HFFc6 (cell line): ENCODE measurements at regions not wholly inside any gene's neighbourhood (a gene's known extent, or its start where the extent isn't known, plus 50 kb on each side); places are given as distances from the start of the nearest gene placed in this dataset.

Source experiments
- DNase-seq: peaks from one replicate; pipeline ENCODE4 v3.0.0-alpha.2; 2018
- H3K27ac Mint-ChIP-seq: 2 replicates; pipeline ENCODE4 v1.8.0; 2020; ENCODE audit warnings: mild to moderate bottlenecking, mixed read lengths
- H3K27me3 Mint-ChIP-seq: 2 replicates; pipeline ENCODE4 v1.8.0; 2021; ENCODE audit warnings: mild to moderate bottlenecking, moderate library complexity, mixed read lengths; ENCODE audit not compliant: insufficient read depth
- H3K36me3 Mint-ChIP-seq: 2 replicates; pipeline ENCODE4 v1.8.0; 2021; ENCODE audit warnings: low read depth, mixed read lengths
- H3K4me1 Mint-ChIP-seq: 2 replicates; pipeline ENCODE4 v1.8.0; 2020; ENCODE audit warnings: low read depth, mixed read lengths
- H3K4me3 Mint-ChIP-seq: 2 replicates; pipeline ENCODE4 v1.8.0; 2020; ENCODE audit warnings: mild to moderate bottlenecking, moderate library complexity, mixed read lengths
- H3K9me3 Mint-ChIP-seq: 2 replicates; pipeline ENCODE4 v1.8.0; 2020; ENCODE audit warnings: mild to moderate bottlenecking, mixed read lengths
- TF ChIP-seq, protein P1 (sequence below): fragments of 200-600 bp; sonication (generic); IDR thresholded peaks from 2 replicates; pipeline ENCODE4 v1.5.0; 2021; ENCODE audit warnings: antibody characterized with exemption, mild to moderate bottlenecking

DNA sequence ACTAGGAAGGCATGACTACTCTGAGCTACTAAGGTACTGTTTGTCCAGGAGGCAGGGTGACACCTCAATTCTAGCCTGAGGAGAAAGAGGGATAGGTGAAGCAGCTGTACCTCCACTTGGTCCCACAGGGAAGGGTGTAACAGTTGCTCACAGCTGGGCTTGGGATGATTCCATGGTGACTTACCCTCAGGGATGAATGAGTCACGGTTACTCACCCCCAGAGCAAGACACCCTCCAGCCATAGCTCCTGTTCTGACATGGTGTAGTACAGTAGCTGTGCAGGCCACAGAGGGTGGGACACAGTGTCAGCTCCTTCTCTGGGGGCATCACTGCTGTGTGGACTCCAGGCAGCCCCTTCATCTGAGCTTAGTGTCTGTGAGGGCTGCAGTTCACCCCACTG, 868.6 kb upstream of the SEMA6D start:
- DNase-seq: no peak
- Mint-ChIP-seq H3K36me3 (no peaks in the 10 kb centered on the region), H3K27me3 (no peaks in the 10 kb centered on the region), H3K4me3 (no peak overlapping the region), H3K9me3 (peaks cover 47% of the 10 kb centered on the region), H3K4me1 (no peaks in the 10 kb centered on the region), H3K27ac (no peak overlapping the region)
- TF ChIP-seq, protein P1, sequence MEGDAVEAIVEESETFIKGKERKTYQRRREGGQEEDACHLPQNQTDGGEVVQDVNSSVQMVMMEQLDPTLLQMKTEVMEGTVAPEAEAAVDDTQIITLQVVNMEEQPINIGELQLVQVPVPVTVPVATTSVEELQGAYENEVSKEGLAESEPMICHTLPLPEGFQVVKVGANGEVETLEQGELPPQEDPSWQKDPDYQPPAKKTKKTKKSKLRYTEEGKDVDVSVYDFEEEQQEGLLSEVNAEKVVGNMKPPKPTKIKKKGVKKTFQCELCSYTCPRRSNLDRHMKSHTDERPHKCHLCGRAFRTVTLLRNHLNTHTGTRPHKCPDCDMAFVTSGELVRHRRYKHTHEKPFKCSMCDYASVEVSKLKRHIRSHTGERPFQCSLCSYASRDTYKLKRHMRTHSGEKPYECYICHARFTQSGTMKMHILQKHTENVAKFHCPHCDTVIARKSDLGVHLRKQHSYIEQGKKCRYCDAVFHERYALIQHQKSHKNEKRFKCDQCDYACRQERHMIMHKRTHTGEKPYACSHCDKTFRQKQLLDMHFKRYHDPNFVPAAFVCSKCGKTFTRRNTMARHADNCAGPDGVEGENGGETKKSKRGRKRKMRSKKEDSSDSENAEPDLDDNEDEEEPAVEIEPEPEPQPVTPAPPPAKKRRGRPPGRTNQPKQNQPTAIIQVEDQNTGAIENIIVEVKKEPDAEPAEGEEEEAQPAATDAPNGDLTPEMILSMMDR: no peak

DNA sequence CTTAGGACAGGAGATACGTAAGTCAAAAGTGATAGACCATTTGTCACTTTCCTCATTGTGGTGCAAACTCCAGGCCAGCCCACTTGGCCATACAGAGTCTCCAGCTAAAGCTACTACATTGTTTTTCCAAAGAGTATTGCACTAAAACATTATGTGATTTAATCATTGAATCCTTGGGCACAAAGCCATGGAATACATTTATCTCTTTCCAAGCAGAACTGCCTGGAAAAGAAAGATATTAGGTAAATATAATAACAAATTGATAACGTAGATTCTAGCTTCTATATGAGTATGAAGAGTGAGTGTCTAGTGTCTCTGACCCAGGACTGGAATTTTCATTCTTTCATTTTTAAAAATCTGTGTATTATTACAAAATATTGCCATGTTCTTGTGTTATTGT, 863.7 kb upstream of the SEMA6D start:
- TF ChIP-seq, protein P1: no peak
- H3K4me1 Mint-ChIP-seq: no peaks in the 10 kb centered on the region

DNA sequence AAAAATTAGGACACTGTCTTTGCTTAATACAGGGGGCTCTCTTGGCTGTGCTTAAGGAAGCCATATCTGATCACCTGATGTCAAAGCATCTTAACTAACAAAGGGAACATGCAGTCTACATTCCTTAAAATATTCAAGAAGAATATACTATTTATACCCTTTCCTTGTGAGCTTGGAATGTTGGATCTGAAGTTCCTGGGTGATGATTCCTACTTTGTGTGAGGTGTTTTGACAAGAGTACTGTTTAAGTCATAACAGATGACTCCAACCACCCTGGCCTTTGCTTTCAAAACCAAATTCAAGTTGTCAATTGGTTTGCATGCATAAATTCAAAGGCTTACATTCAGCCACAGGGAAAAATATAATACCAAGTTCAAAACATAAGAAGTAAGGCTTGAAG, 862.7 kb upstream of the SEMA6D start:
- no peak overlapping the region for H3K4me3 Mint-ChIP-seq
- DNase-seq: no peak
- H3K4me1 Mint-ChIP-seq: no peaks in the 10 kb centered on the region
- H3K27ac Mint-ChIP-seq: no peak overlapping the region
- H3K36me3 Mint-ChIP-seq: no peaks in the 10 kb centered on the region
- TF ChIP-seq, protein P1: no peak
- H3K27me3 Mint-ChIP-seq: no peaks in the 10 kb centered on the region; the same call in 1 of the 2 replicates
- peaks cover 33% of the 10 kb centered on the region for H3K9me3 Mint-ChIP-seq

More for the DNA sequence above, 863.7 kb upstream of the SEMA6D start:
- Mint-ChIP-seq H3K4me3 (no peak overlapping the region), H3K27me3 (no peaks in the 10 kb centered on the region; the same call in 1 of the 2 replicates), H3K36me3 (no peaks in the 10 kb centered on the region), H3K9me3 (peaks cover 36% of the 10 kb centered on the region), H3K27ac (no peak overlapping the region)
- no peak for DNase-seq

DNA sequence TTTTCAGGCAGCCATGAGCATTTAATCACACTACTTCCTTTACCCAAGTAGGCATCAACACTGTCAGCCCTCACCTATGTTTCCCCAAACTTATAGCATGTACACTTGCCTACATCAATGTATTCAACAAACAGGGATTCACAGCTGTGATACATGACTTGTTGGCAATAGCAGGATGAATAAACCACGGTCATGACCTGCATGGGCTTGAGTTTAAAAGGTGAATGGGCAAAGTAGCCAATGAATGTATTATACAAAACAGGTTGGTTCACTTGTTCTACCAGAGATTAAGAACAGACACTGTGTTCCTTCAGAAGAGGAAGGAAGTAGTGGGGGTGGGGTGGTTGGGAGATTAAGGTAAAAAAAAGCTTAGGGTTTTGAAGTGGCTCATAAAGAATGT, 861.9 kb upstream of the SEMA6D start:
- no peak for DNase-seq
- no peaks in the 10 kb centered on the region; the same call in 1 of the 2 replicates for H3K27me3 Mint-ChIP-seq
- no peak overlapping the region for H3K4me3 Mint-ChIP-seq
- no peak overlapping the region for H3K27ac Mint-ChIP-seq
- H3K36me3 Mint-ChIP-seq: no peaks in the 10 kb centered on the region
- TF ChIP-seq, protein P1: no peak
- no peaks in the 10 kb centered on the region for H3K4me1 Mint-ChIP-seq
- H3K9me3 Mint-ChIP-seq: peaks cover 31% of the 10 kb centered on the region

DNA sequence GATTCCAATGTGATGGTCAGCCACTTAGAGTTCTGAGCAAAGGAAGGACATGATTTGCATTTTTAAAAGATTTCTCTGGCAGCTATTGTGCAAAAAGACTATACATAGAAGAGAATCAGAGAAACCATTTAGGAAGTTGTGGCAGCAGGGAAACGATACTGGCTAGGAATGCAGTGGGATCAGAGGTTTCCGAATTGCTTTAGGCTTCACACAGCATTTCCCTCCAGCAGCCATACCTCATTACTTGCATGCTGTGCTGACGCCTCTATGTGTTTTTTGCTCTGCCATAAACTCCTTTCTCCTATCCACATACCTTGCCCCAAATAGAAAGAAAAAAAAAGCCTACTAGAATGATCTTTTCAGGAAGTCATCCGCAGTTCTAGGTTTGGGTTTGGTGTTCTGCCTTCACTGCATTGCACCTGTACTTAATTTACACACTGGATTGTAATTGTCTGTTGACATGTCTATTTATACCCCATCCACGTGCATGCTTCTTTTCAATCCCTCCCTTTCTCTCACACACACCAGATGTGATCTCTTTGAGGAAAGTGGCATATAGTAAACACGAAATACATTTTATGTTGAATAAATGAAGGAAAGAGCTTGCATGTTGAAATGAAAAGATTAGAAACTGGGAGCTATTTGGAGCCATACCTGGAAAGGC, 860.3 kb upstream of the SEMA6D start:
- Mint-ChIP-seq H3K27me3 (no peaks in the 10 kb centered on the region; the same call in 1 of the 2 replicates), H3K36me3 (no peaks in the 10 kb centered on the region), H3K4me1 (no peaks in the 10 kb centered on the region), H3K4me3 (no peak overlapping the region), H3K27ac (no peak overlapping the region), H3K9me3 (peaks cover 34% of the 10 kb centered on the region)
- TF ChIP-seq, protein P1: no peak
- no peak for DNase-seq
